Glutamatergic neuron (in vitro differentiated cells): ENCODE measurements at regions not wholly inside any gene's neighbourhood (a gene's known extent, or its start where the extent isn't known, plus 50 kb on each side); places are given as distances from the start of the nearest gene placed in this dataset.
"Not testable (repeated sequence)": the region's sequence is repeated elsewhere in the genome, so short reads cannot be mapped to it uniquely, and the experiment has no call there.

Source experiments
- DNase-seq: peaks from one replicate; pipeline ENCODE4 v3.0.0; 2022
- H3K27ac Mint-ChIP-seq: one replicate; pipeline ENCODE4 v1.8.0; 2020; ENCODE audit warnings: mild to moderate bottlenecking, mixed read lengths, inconsistent platforms; ENCODE audit not compliant: unreplicated experiment
- H3K27me3 Mint-ChIP-seq: one replicate; pipeline ENCODE4 v1.8.0; 2020; ENCODE audit warnings: mild to moderate bottlenecking, moderate library complexity, mixed read lengths, inconsistent platforms; ENCODE audit not compliant: unreplicated experiment
- H3K36me3 Mint-ChIP-seq: one replicate; pipeline ENCODE4 v1.8.0; 2020; ENCODE audit warnings: mild to moderate bottlenecking, mixed read lengths, inconsistent platforms; ENCODE audit not compliant: unreplicated experiment
- H3K4me1 Mint-ChIP-seq: one replicate; pipeline ENCODE4 v1.8.0; 2020; ENCODE audit warnings: mild to moderate bottlenecking, low read depth, mixed read lengths, inconsistent platforms; ENCODE audit not compliant: unreplicated experiment
- H3K4me3 Mint-ChIP-seq: one replicate; pipeline ENCODE4 v1.8.0; 2020; ENCODE audit warnings: mild to moderate bottlenecking, mixed read lengths, inconsistent platforms; ENCODE audit not compliant: unreplicated experiment
- H3K9me3 Mint-ChIP-seq: one replicate; pipeline ENCODE4 v1.8.0; 2020; ENCODE audit warnings: mild to moderate bottlenecking, moderate library complexity, mixed read lengths, inconsistent platforms; ENCODE audit not compliant: unreplicated experiment
- CTCF ChIP-seq: fragments of 200-600 bp; sonication (generic); IDR thresholded peaks from one replicate; pipeline ENCODE4 v1.5.0; 2021; ENCODE audit not compliant: partially characterized antibody, unreplicated experiment

GRCh38 chr11:37182031-37182430, 584.0 kb upstream of the RAG2 start:
- Mint-ChIP-seq H3K27me3 (no peaks in the 10 kb centered on the region), H3K4me3 (no peak overlapping the region), H3K36me3 (no peaks in the 10 kb centered on the region), H3K27ac (no peak overlapping the region), H3K4me1 (peaks cover 3% of the 10 kb centered on the region), H3K9me3 (no peaks in the 10 kb centered on the region)
- no peak for TF ChIP-seq CTCF
- no peak for DNase-seq

GRCh38 chr11:37177721-37178120, 579.7 kb upstream of the RAG2 start:
- Mint-ChIP-seq H3K4me3 (no peak overlapping the region), H3K9me3 (peaks cover 2% of the 10 kb centered on the region), H3K27me3 (no peaks in the 10 kb centered on the region), H3K4me1 (no peaks in the 10 kb centered on the region), H3K27ac (no peak overlapping the region), H3K36me3 (no peaks in the 10 kb centered on the region)
- TF ChIP-seq CTCF = no peak
- DNase-seq = no peak

- Mint-ChIP-seq H3K36me3 (no peaks in the 10 kb centered on the region), H3K4me1 (no peaks in the 10 kb centered on the region), H3K27me3 (no peaks in the 10 kb centered on the region), H3K27ac (no peak overlapping the region), H3K9me3 (peaks cover 2% of the 10 kb centered on the region), H3K4me3 (no peak overlapping the region)
- DNase-seq = no peak
- TF ChIP-seq CTCF = no peak
Observed at GRCh38 chr11:37171451-37171850, 573.4 kb upstream of the RAG2 start.

- Mint-ChIP-seq H3K27ac (no peak overlapping the region), H3K9me3 (peaks cover 2% of the 10 kb centered on the region), H3K4me1 (no peaks in the 10 kb centered on the region), H3K36me3 (no peaks in the 10 kb centered on the region), H3K27me3 (no peaks in the 10 kb centered on the region), H3K4me3 (no peak overlapping the region)
- no peak for TF ChIP-seq CTCF
- DNase-seq = no peak
Observed at GRCh38 chr11:37170311-37170710, 572.3 kb upstream of the RAG2 start.

GRCh38 chr11:37145434-37145833, 547.4 kb upstream of the RAG2 start:
- not testable (repeated sequence) for DNase-seq, H3K36me3 Mint-ChIP-seq

GRCh38 chr11:37142591-37142990, 544.6 kb upstream of the RAG2 start:
- TF ChIP-seq CTCF = no peak
- Mint-ChIP-seq H3K9me3 (no peaks in the 10 kb centered on the region), H3K4me1 (no peaks in the 10 kb centered on the region), H3K36me3 (peaks cover 6% of the 10 kb centered on the region), H3K27ac (no peak overlapping the region), H3K4me3 (no peak overlapping the region), H3K27me3 (no peaks in the 10 kb centered on the region)
- no peak for DNase-seq

More at GRCh38 chr11:37145434-37145833, 547.4 kb upstream of the RAG2 start:
- H3K27ac Mint-ChIP-seq, H3K9me3 Mint-ChIP-seq, H3K4me3 Mint-ChIP-seq, H3K4me1 Mint-ChIP-seq, H3K27me3 Mint-ChIP-seq: not testable (repeated sequence)
